Activated CD4-positive, alpha-beta T cell treated with anti-CD3 and anti-CD28 coated beads, Interleukin-2, amount 10 ng/mL, durations not matched to agents 7 days and 5 days (primary cell): ENCODE measurements at regions not wholly inside any gene's neighbourhood (a gene's known extent, or its start where the extent isn't known, plus 50 kb on each side); places are given as distances from the start of the nearest gene placed in this dataset.

Experiments used
- CTCF ChIA-PET: fragments of 350-600 bp; sonication (Branson Sonifier 250); formaldehyde crosslinking; loops from one replicate; lab custom pipeline; 2021; ENCODE audit warnings: antibody characterized with exemption; lab: Charles Lee
- POLR2A ChIA-PET: fragments of 350-600 bp; sonication (Branson Sonifier 250); formaldehyde crosslinking; loops from one replicate; lab custom pipeline; 2021; ENCODE audit warnings: antibody characterized with exemption; lab: Charles Lee
- DNase-seq: peaks from one replicate; pipeline ENCODE4 v3.0.0-alpha.2; 2020
- H3K27ac Mint-ChIP-seq: one replicate; pipeline ENCODE4 v1.8.0; 2021; ENCODE audit warnings: mild to moderate bottlenecking, moderate library complexity, mixed read lengths
- H3K27me3 Mint-ChIP-seq: one replicate; pipeline ENCODE4 v1.8.0; 2021; ENCODE audit warnings: mixed read lengths
- H3K36me3 Mint-ChIP-seq: one replicate; pipeline ENCODE4 v1.8.0; 2021; ENCODE audit warnings: low read depth, mixed read lengths
- H3K4me1 Mint-ChIP-seq: one replicate; pipeline ENCODE4 v1.8.0; 2021; ENCODE audit warnings: mixed read lengths
- H3K4me3 Mint-ChIP-seq: one replicate; pipeline ENCODE4 v1.8.0; 2021; ENCODE audit warnings: mild to moderate bottlenecking, moderate library complexity, mixed read lengths
- H3K9me3 Mint-ChIP-seq: one replicate; pipeline ENCODE4 v1.8.0; 2021; ENCODE audit warnings: mixed read lengths

GRCh38 chr2:30362468-30363081 is 84.5 kb upstream of the LCLAT1 start:
- POLR2A ChIA-PET: no interaction called here
- Mint-ChIP-seq H3K27me3 (no peaks in the 10 kb centered on the region), H3K36me3 (no peaks in the 10 kb centered on the region), H3K27ac (peak overlapping the region; percentile 16), H3K4me1 (peaks cover 45% of the 10 kb centered on the region), H3K4me3 (no peak overlapping the region), H3K9me3 (no peaks in the 10 kb centered on the region)
- no peak for DNase-seq
- CTCF ChIA-PET: interaction anchor here (0.8 to 2.2 kb wide), 6 partner anchors 10 to 138 kb away, joined by 3 to 8 read pairs (median 4); no protein-coding TSS in a partner anchor

GRCh38 chr2:30363406-30363805 is 83.6 kb upstream of the LCLAT1 start:
- Mint-ChIP-seq H3K27me3 (no peaks in the 10 kb centered on the region), H3K27ac (no peak overlapping the region), H3K36me3 (no peaks in the 10 kb centered on the region), H3K9me3 (no peaks in the 10 kb centered on the region), H3K4me1 (peaks cover 45% of the 10 kb centered on the region), H3K4me3 (no peak overlapping the region)
- DNase-seq: no peak
- ChIA-PET CTCF (no interaction called here), POLR2A (no interaction called here)

GRCh38 chr2:30365201-30365600 is 81.8 kb upstream of the LCLAT1 start:
- no peaks in the 10 kb centered on the region for H3K9me3 Mint-ChIP-seq
- ChIA-PET CTCF (interaction anchor here (1.0 to 1.6 kb wide), 3 partner anchors 9 to 125 kb away, joined by 3 to 4 read pairs (median 4); no protein-coding TSS in a partner anchor), POLR2A (no interaction called here)
- no peaks in the 10 kb centered on the region for H3K36me3 Mint-ChIP-seq
- H3K4me3 Mint-ChIP-seq: no peak overlapping the region
- no peak for DNase-seq
- peaks cover 42% of the 10 kb centered on the region for H3K4me1 Mint-ChIP-seq
- H3K27ac Mint-ChIP-seq: no peak overlapping the region
- H3K27me3 Mint-ChIP-seq: no peaks in the 10 kb centered on the region

- CTCF ChIA-PET: interaction anchor here (1.3 to 1.6 kb wide), 3 partner anchors 10 to 30 kb away, joined by 3 to 4 read pairs (median 4); no protein-coding TSS in a partner anchor
- Mint-ChIP-seq H3K4me3 (no peak overlapping the region), H3K27me3 (no peaks in the 10 kb centered on the region), H3K9me3 (no peaks in the 10 kb centered on the region), H3K4me1 (peaks cover 38% of the 10 kb centered on the region), H3K36me3 (no peaks in the 10 kb centered on the region), H3K27ac (peak overlapping the region; percentile 70)
- POLR2A ChIA-PET: no interaction called here
- peak; percentile 10 for DNase-seq
Observed at GRCh38 chr2:30366199-30366691, 80.8 kb upstream of the LCLAT1 start.

- Mint-ChIP-seq H3K4me1 (peaks cover 27% of the 10 kb centered on the region), H3K36me3 (no peaks in the 10 kb centered on the region), H3K27ac (no peak overlapping the region), H3K9me3 (no peaks in the 10 kb centered on the region), H3K27me3 (no peaks in the 10 kb centered on the region), H3K4me3 (no peak overlapping the region)
- ChIA-PET POLR2A (no interaction called here), CTCF (interaction anchor here (1.3 to 1.5 kb wide), 2 partner anchors 13 to 31 kb away, joined by 3 to 4 read pairs; no protein-coding TSS in a partner anchor)
- no peak for DNase-seq
Observed at GRCh38 chr2:30367232-30368070, 79.6 kb upstream of the LCLAT1 start.

GRCh38 chr2:30368258-30368657 is 78.8 kb upstream of the LCLAT1 start:
- no peaks in the 10 kb centered on the region for H3K36me3 Mint-ChIP-seq
- POLR2A ChIA-PET: no interaction called here
- H3K27ac Mint-ChIP-seq: no peak overlapping the region
- no peak overlapping the region for H3K4me3 Mint-ChIP-seq
- no peaks in the 10 kb centered on the region for H3K27me3 Mint-ChIP-seq
- no peaks in the 10 kb centered on the region for H3K9me3 Mint-ChIP-seq
- DNase-seq: no peak
- CTCF ChIA-PET: interaction anchor here (0.8 to 1.4 kb wide), 3 partner anchors 12 to 32 kb away, joined by 3 to 15 read pairs (median 4); no protein-coding TSS in a partner anchor
- H3K4me1 Mint-ChIP-seq: peaks cover 22% of the 10 kb centered on the region

- no peaks in the 10 kb centered on the region for H3K9me3 Mint-ChIP-seq
- H3K4me3 Mint-ChIP-seq: no peak overlapping the region
- H3K36me3 Mint-ChIP-seq: no peaks in the 10 kb centered on the region
- ChIA-PET CTCF (interaction anchor here (0.7 to 1.4 kb wide), 4 partner anchors 13 to 231 kb away, joined by 3 to 4 read pairs (median 3); no protein-coding TSS in a partner anchor), POLR2A (interaction anchor here (0.5 kb wide), 1 partner anchor 248 kb away, joined by 4 read pairs; no protein-coding TSS in a partner anchor)
- DNase-seq: no peak
- H3K4me1 Mint-ChIP-seq: peaks cover 10% of the 10 kb centered on the region
- H3K27me3 Mint-ChIP-seq: no peaks in the 10 kb centered on the region
- no peak overlapping the region for H3K27ac Mint-ChIP-seq
Observed at GRCh38 chr2:30371028-30371689, 75.9 kb upstream of the LCLAT1 start.

GRCh38 chr2:30371772-30372373 is 75.2 kb upstream of the LCLAT1 start:
- H3K36me3 Mint-ChIP-seq: no peaks in the 10 kb centered on the region
- no peak for DNase-seq
- no peak overlapping the region for H3K27ac Mint-ChIP-seq
- H3K9me3 Mint-ChIP-seq: no peaks in the 10 kb centered on the region
- peaks cover 3% of the 10 kb centered on the region for H3K4me1 Mint-ChIP-seq
- ChIA-PET CTCF (interaction anchor here (0.9 to 1.4 kb wide), 5 partner anchors 12 to 230 kb away, joined by 3 to 4 read pairs (median 3); no protein-coding TSS in a partner anchor), POLR2A (interaction anchor here (0.5 kb wide), 1 partner anchor 248 kb away, joined by 4 read pairs; no protein-coding TSS in a partner anchor)
- no peaks in the 10 kb centered on the region for H3K27me3 Mint-ChIP-seq
- no peak overlapping the region for H3K4me3 Mint-ChIP-seq

GRCh38 chr2:30372826-30373225 is 74.2 kb upstream of the LCLAT1 start:
- H3K27me3 Mint-ChIP-seq: no peaks in the 10 kb centered on the region
- peaks cover 2% of the 10 kb centered on the region for H3K4me1 Mint-ChIP-seq
- POLR2A ChIA-PET: no interaction called here
- no peaks in the 10 kb centered on the region for H3K36me3 Mint-ChIP-seq
- no peaks in the 10 kb centered on the region for H3K9me3 Mint-ChIP-seq
- H3K4me3 Mint-ChIP-seq: no peak overlapping the region
- no peak for DNase-seq
- CTCF ChIA-PET: interaction anchor here (0.6 to 2.0 kb wide), 8 partner anchors 11 to 1579 kb away, joined by 3 to 8 read pairs (median 4); no protein-coding TSS in a partner anchor
- H3K27ac Mint-ChIP-seq: no peak overlapping the region

- Mint-ChIP-seq H3K27me3 (no peaks in the 10 kb centered on the region), H3K4me1 (peaks cover 2% of the 10 kb centered on the region), H3K4me3 (no peak overlapping the region), H3K27ac (no peak overlapping the region), H3K36me3 (no peaks in the 10 kb centered on the region), H3K9me3 (no peaks in the 10 kb centered on the region)
- no peak for DNase-seq
- CTCF ChIA-PET: interaction anchor here (0.8 to 2.0 kb wide), 5 partner anchors 8 to 39 kb away, joined by 3 to 8 read pairs (median 4); no protein-coding TSS in a partner anchor
- POLR2A ChIA-PET: interaction anchor here (0.7 kb wide), 1 partner anchor 118 kb away, joined by 4 read pairs; no protein-coding TSS in a partner anchor
Observed at GRCh38 chr2:30373881-30374302, 73.2 kb upstream of the LCLAT1 start.

- no peak for DNase-seq
- Mint-ChIP-seq H3K4me3 (no peak overlapping the region), H3K36me3 (no peaks in the 10 kb centered on the region), H3K4me1 (peaks cover 2% of the 10 kb centered on the region), H3K27me3 (no peaks in the 10 kb centered on the region), H3K27ac (no peak overlapping the region), H3K9me3 (no peaks in the 10 kb centered on the region)
- CTCF ChIA-PET: interaction anchor here (1.1 to 2.0 kb wide), 4 partner anchors 8 to 39 kb away, joined by 3 to 8 read pairs (median 4); no protein-coding TSS in a partner anchor
- POLR2A ChIA-PET: no interaction called here
Observed at GRCh38 chr2:30374380-30374779, 72.7 kb upstream of the LCLAT1 start.

- DNase-seq: no peak
- Mint-ChIP-seq H3K27me3 (no peaks in the 10 kb centered on the region), H3K9me3 (no peaks in the 10 kb centered on the region), H3K36me3 (no peaks in the 10 kb centered on the region), H3K4me3 (no peak overlapping the region), H3K27ac (no peak overlapping the region), H3K4me1 (peaks cover 2% of the 10 kb centered on the region)
- POLR2A ChIA-PET: no interaction called here
- CTCF ChIA-PET: no interaction called here
Observed at GRCh38 chr2:30375915-30376314, 71.1 kb upstream of the LCLAT1 start.
